IPS-15b (cell line): ENCODE measurements at regions not wholly inside any gene's neighbourhood (a gene's known extent, or its start where the extent isn't known, plus 50 kb on each side); places are given as distances from the start of the nearest gene placed in this dataset.

ENCODE experiments used
- H3K27me3 ChIP-seq: one replicate; pipeline ENCODE4 v1.6.1; 2013; ENCODE audit warnings: low read length; ENCODE audit not compliant: control insufficient read depth, insufficient read depth
- H3K36me3 ChIP-seq: one replicate; pipeline ENCODE4 v1.6.1; 2013; ENCODE audit warnings: low read length; ENCODE audit not compliant: control insufficient read depth, insufficient read depth
- H3K4me1 ChIP-seq: one replicate; pipeline ENCODE4 v1.6.1; 2013; ENCODE audit warnings: mild to moderate bottlenecking, low read length; ENCODE audit not compliant: control insufficient read depth, insufficient read depth
- H3K4me3 ChIP-seq: one replicate; pipeline ENCODE4 v1.5.1; 2013; ENCODE audit warnings: low read depth, low read length
- H3K9ac ChIP-seq: one replicate; pipeline ENCODE4 v1.6.1; 2013; ENCODE audit warnings: low read depth, mild to moderate bottlenecking, low read length
- H3K9me3 ChIP-seq: one replicate; pipeline ENCODE4 v1.6.1; 2013; ENCODE audit warnings: mild to moderate bottlenecking, low read length; ENCODE audit not compliant: control insufficient read depth, insufficient read depth

DNA sequence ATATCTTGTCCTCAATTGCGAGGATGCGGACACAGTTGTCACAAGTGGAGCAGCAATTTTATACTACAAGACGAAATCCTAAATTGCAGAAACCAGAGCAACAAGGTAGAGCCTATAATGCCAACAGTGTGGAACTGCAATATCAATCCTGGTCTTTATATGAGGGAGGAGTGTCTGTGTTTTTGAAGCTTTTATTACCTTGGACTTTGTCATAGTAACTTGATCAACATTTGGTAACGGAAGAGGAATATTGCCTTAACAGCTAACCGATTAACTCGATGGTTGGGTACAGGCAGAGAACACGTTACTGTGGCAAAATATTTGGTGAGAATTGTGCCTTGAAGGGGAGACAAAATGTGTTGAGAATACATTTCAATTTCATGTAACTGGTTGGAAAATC is 661.5 kb downstream of the FGF9 start:
- Histone ChIP-seq H3K27me3 (no peaks in the 10 kb centered on the region), H3K36me3 (no peaks in the 10 kb centered on the region), H3K9me3 (peaks cover under 1% of the 10 kb centered on the region), H3K9ac (no peak overlapping the region), H3K4me3 (no peak overlapping the region), H3K4me1 (no peaks in the 10 kb centered on the region)

GRCh38 chr13:22336460-22336859 is 665.6 kb downstream of the FGF9 start:
- H3K4me1 ChIP-seq = no peaks in the 10 kb centered on the region
- H3K4me3 ChIP-seq = no peak overlapping the region
- no peaks in the 10 kb centered on the region for H3K27me3 ChIP-seq
- peaks cover 7% of the 10 kb centered on the region for H3K9me3 ChIP-seq
- no peak overlapping the region for H3K9ac ChIP-seq
- no peaks in the 10 kb centered on the region for H3K36me3 ChIP-seq

- H3K36me3 ChIP-seq = no peaks in the 10 kb centered on the region
- no peak overlapping the region for H3K9ac ChIP-seq
- no peaks in the 10 kb centered on the region for H3K4me1 ChIP-seq
- H3K9me3 ChIP-seq = no peaks in the 10 kb centered on the region
- H3K4me3 ChIP-seq = no peak overlapping the region
- no peaks in the 10 kb centered on the region for H3K27me3 ChIP-seq
Observed at GRCh38 chr13:22357132-22357531, 686.3 kb downstream of the FGF9 start.

GRCh38 chr13:22369090-22369489 is 698.2 kb downstream of the FGF9 start:
- Histone ChIP-seq H3K9ac (no peak overlapping the region), H3K36me3 (no peaks in the 10 kb centered on the region), H3K27me3 (no peaks in the 10 kb centered on the region), H3K9me3 (peaks cover 14% of the 10 kb centered on the region), H3K4me3 (no peak overlapping the region), H3K4me1 (peaks cover 12% of the 10 kb centered on the region)

DNA sequence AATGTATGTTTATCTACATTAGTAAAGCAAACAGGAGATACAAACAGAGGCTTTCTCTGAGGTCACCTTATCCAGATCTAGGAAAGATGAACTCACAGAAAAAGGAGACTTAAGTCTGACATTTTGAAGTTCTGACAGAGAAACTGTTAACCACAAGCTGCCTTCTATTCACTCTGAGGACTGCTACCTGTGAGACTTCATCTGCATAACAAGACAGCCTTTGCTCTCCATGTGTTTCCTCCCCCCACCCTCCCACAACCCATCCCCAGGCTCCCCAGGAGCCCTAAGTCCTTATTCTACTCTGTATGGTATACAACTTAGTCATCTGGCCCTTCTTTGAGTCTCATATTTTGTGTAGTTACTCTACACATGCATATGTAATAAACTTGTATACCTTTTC is 699.0 kb downstream of the FGF9 start:
- H3K27me3 ChIP-seq = no peaks in the 10 kb centered on the region
- H3K4me3 ChIP-seq = no peak overlapping the region
- H3K9ac ChIP-seq = no peak overlapping the region
- peaks cover 12% of the 10 kb centered on the region for H3K4me1 ChIP-seq
- H3K9me3 ChIP-seq = peaks cover 14% of the 10 kb centered on the region
- H3K36me3 ChIP-seq = no peaks in the 10 kb centered on the region

DNA sequence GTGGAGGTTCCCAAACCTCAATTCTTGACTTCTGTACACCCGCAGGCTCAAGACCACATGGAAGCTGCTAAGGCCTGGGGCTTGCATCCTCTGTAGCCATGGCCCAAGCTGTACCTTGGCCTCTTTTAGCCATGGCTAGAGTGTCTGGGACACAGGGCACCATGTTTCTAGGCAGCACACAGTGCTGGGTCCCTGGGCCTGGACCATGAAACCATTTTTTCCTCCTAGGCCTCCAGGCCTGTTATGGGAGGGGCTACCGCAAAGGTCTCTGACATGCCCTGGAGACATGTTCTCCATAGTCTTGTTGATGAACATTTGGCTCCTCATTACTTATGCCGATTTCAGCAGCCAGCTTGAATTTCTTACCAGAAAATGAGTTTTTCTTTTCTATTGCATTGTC is 701.4 kb downstream of the FGF9 start:
- H3K9me3 ChIP-seq = peaks cover 14% of the 10 kb centered on the region
- peaks cover 12% of the 10 kb centered on the region for H3K4me1 ChIP-seq
- no peaks in the 10 kb centered on the region for H3K27me3 ChIP-seq
- H3K36me3 ChIP-seq = no peaks in the 10 kb centered on the region
- H3K9ac ChIP-seq = no peak overlapping the region
- no peak overlapping the region for H3K4me3 ChIP-seq

DNA sequence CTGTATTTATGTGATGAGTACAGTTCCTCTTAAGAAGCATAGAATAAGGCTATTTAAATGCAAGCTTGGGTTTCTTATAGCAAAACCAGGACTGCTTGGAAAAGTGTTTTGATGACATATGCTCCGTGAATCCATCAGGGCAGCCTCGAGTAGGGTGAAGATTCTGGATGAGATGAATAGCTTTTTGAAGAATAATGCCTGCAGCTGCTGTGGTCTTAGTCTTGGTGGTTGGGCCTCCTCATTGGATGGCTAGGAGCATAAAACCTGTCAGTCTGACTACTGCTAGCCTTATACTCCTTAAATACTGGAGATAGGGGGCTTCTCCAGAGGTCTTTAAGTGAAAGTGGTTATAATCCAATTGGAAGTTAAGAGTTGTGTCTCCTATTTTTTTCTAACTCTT is 704.3 kb downstream of the FGF9 start:
- H3K4me1 ChIP-seq = no peaks in the 10 kb centered on the region
- no peaks in the 10 kb centered on the region for H3K36me3 ChIP-seq
- peaks cover 14% of the 10 kb centered on the region for H3K9me3 ChIP-seq
- H3K4me3 ChIP-seq = no peak overlapping the region
- no peak overlapping the region for H3K9ac ChIP-seq
- no peaks in the 10 kb centered on the region for H3K27me3 ChIP-seq

- Histone ChIP-seq H3K27me3 (no peaks in the 10 kb centered on the region), H3K9me3 (no peaks in the 10 kb centered on the region), H3K4me1 (no peaks in the 10 kb centered on the region), H3K36me3 (no peaks in the 10 kb centered on the region), H3K9ac (no peak overlapping the region), H3K4me3 (no peak overlapping the region)
Observed at GRCh38 chr13:22387899-22388298, 717.0 kb downstream of the FGF9 start.

GRCh38 chr13:22399801-22400420 is 729.0 kb downstream of the FGF9 start:
- H3K9me3 ChIP-seq = no peaks in the 10 kb centered on the region
- no peak overlapping the region for H3K9ac ChIP-seq
- peaks cover 5% of the 10 kb centered on the region for H3K4me1 ChIP-seq
- no peaks in the 10 kb centered on the region for H3K27me3 ChIP-seq
- H3K36me3 ChIP-seq = no peaks in the 10 kb centered on the region
- no peak overlapping the region for H3K4me3 ChIP-seq

- H3K4me3 ChIP-seq = no peak overlapping the region
- no peaks in the 10 kb centered on the region for H3K36me3 ChIP-seq
- no peaks in the 10 kb centered on the region for H3K27me3 ChIP-seq
- H3K4me1 ChIP-seq = peaks cover 5% of the 10 kb centered on the region
- no peaks in the 10 kb centered on the region for H3K9me3 ChIP-seq
- no peak overlapping the region for H3K9ac ChIP-seq
Observed at GRCh38 chr13:22402682-22403081, 731.8 kb downstream of the FGF9 start.

GRCh38 chr13:22403144-22403543 is 732.3 kb downstream of the FGF9 start:
- Histone ChIP-seq H3K27me3 (no peaks in the 10 kb centered on the region), H3K4me3 (no peak overlapping the region), H3K9me3 (no peaks in the 10 kb centered on the region), H3K9ac (no peak overlapping the region), H3K4me1 (peaks cover 5% of the 10 kb centered on the region), H3K36me3 (no peaks in the 10 kb centered on the region)

- H3K27me3 ChIP-seq = no peaks in the 10 kb centered on the region
- H3K4me1 ChIP-seq = peaks cover 5% of the 10 kb centered on the region
- H3K9ac ChIP-seq = no peak overlapping the region
- H3K4me3 ChIP-seq = no peak overlapping the region
- no peaks in the 10 kb centered on the region for H3K36me3 ChIP-seq
- no peaks in the 10 kb centered on the region for H3K9me3 ChIP-seq
Observed at GRCh38 chr13:22405891-22406290, 735.0 kb downstream of the FGF9 start.
